OCI-LY1 (cell line): ENCODE measurements at regions not wholly inside any gene's neighbourhood (a gene's known extent, or its start where the extent isn't known, plus 50 kb on each side); places are given as distances from the start of the nearest gene placed in this dataset.

Experiments
- EZH2 ChIP-seq: fragments of 200-600 bp; sonication (generic), shearing (Covaris generic); IDR thresholded peaks from 2 replicates; pipeline ENCODE4 v1.8.0; 2017; ENCODE audit warnings: borderline replicate concordance, mixed run types, mild to moderate bottlenecking, antibody characterized with exemption, low read length, moderate library complexity, mixed read lengths
- TF ChIP-seq, protein P1 (sequence below): fragments of 200-600 bp; sonication (generic), shearing (Covaris generic); IDR thresholded peaks from 2 replicates; pipeline ENCODE4 v1.5.1; 2017; ENCODE audit warnings: mild to moderate bottlenecking, antibody characterized with exemption, low read length, moderate library complexity, mixed read lengths

DNA sequence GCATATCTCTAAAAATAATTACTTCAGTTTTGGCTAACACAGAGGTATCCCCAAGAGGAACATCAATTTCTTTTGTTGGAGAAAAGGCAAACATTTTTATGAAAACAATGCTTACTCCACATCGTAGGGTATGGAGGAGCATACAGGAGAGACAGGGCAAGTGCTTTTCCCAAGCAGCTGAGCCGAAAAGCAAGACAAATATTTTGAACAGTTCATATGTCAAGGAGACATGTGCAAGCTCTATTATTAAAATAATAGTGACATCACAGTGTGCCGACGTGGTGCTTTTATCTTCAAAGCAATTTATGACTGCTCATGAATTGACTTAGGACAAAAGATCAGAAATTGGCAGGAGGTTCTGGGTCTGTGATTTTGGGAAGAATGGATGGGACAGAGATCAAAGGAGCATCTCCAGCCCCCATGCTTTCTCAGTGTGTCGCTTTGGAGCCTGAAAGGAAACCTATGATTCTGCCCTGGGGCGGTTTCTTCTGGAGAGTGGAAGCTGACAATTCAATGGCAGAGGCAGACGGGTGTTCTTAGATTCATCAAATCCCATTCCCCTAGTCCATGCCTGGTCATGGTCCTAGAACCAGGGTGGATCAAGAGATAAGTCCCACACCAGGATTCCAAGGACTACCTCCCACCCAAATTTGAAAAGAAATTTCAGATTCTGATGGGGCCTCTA, 97.1 kb downstream of the JCAD start:
- TF ChIP-seq, protein P1, sequence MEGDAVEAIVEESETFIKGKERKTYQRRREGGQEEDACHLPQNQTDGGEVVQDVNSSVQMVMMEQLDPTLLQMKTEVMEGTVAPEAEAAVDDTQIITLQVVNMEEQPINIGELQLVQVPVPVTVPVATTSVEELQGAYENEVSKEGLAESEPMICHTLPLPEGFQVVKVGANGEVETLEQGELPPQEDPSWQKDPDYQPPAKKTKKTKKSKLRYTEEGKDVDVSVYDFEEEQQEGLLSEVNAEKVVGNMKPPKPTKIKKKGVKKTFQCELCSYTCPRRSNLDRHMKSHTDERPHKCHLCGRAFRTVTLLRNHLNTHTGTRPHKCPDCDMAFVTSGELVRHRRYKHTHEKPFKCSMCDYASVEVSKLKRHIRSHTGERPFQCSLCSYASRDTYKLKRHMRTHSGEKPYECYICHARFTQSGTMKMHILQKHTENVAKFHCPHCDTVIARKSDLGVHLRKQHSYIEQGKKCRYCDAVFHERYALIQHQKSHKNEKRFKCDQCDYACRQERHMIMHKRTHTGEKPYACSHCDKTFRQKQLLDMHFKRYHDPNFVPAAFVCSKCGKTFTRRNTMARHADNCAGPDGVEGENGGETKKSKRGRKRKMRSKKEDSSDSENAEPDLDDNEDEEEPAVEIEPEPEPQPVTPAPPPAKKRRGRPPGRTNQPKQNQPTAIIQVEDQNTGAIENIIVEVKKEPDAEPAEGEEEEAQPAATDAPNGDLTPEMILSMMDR = no peak
- no peak for TF ChIP-seq EZH2
